Neuronal stem cell (in vitro differentiated cells): ENCODE measurements at regions not wholly inside any gene's neighbourhood (a gene's known extent, or its start where the extent isn't known, plus 50 kb on each side); places are given as distances from the start of the nearest gene placed in this dataset.

Source experiments
- DNase-seq: peaks from one replicate; pipeline ENCODE4 v3.0.0-alpha.2; 2013; ENCODE audit warnings: low spot score
- H2AFZ ChIP-seq: one replicate; pipeline ENCODE4 v1.6.1; 2013; ENCODE audit warnings: mild to moderate bottlenecking, low read length, inconsistent platforms
- H2AK5ac ChIP-seq: 2 replicates; pipeline ENCODE4 v1.6.1; 2013; ENCODE audit warnings: low read depth, mild to moderate bottlenecking, inconsistent platforms, low read length, moderate library complexity, mixed read lengths
- H2BK120ac ChIP-seq: 2 replicates; pipeline ENCODE4 v1.6.1; 2013; ENCODE audit warnings: low read depth, mild to moderate bottlenecking, inconsistent platforms, low read length, moderate library complexity, mixed read lengths
- H2BK12ac ChIP-seq: one replicate; pipeline ENCODE4 v1.6.1; 2013; ENCODE audit warnings: low read length, inconsistent platforms
- H2BK15ac ChIP-seq: 2 replicates; pipeline ENCODE4 v1.6.1; 2013; ENCODE audit warnings: mild to moderate bottlenecking, low read length, inconsistent platforms, mixed read lengths
- H2BK5ac ChIP-seq: one replicate; pipeline ENCODE4 v1.6.1; 2013; ENCODE audit warnings: inconsistent platforms, mild to moderate bottlenecking, low read length, moderate library complexity
- H3K14ac ChIP-seq: one replicate; pipeline ENCODE4 v1.6.1; 2013; ENCODE audit warnings: low read length, inconsistent platforms
- H3K18ac ChIP-seq: 2 replicates; pipeline ENCODE4 v1.6.1; 2013; ENCODE audit warnings: low read length, inconsistent platforms
- H3K23ac ChIP-seq: 2 replicates; pipeline ENCODE4 v1.6.1; 2013; ENCODE audit warnings: low read depth, mild to moderate bottlenecking, mixed read lengths, low read length, inconsistent platforms; ENCODE audit not compliant: poor library complexity
- H3K27ac ChIP-seq: replicated peaks from 3 replicates; pipeline ENCODE4 v1.5.1; 2013; ENCODE audit warnings: low read length, inconsistent platforms
- H3K27me3 ChIP-seq, 3 experiments: 2 replicates each; pipeline ENCODE4 v1.6.1; 2013; ENCODE audit warnings: low read length in 3 of 3, mild to moderate bottlenecking in 2 of 3, inconsistent platforms in 1 of 3, low read depth in 1 of 3, mixed read lengths in 1 of 3, moderate library complexity in 1 of 3; ENCODE audit not compliant: control insufficient read depth in 3 of 3, insufficient read depth in 3 of 3
- H3K36me3 ChIP-seq, 2 donors: replicated peaks in 1 of 2; 2 replicates each; pipeline ENCODE4 v1.6.1; 2013; ENCODE audit warnings: low read length in 2 of 2; ENCODE audit not compliant: control insufficient read depth in 2 of 2, insufficient read depth in 2 of 2
- H3K4ac ChIP-seq: 2 replicates; pipeline ENCODE4 v1.6.1; 2013; ENCODE audit warnings: inconsistent platforms, mild to moderate bottlenecking, low read length, moderate library complexity
- H3K4me1 ChIP-seq, 2 donors: 1 replicate in 1 of 2; 2 replicates in 1 of 2; pipeline ENCODE4 v1.6.1; 2013; ENCODE audit warnings: low read length in 2 of 2, low read depth in 1 of 2; ENCODE audit not compliant: control insufficient read depth in 2 of 2, insufficient read depth in 1 of 2
- H3K4me2 ChIP-seq: one replicate; pipeline ENCODE4 v1.6.1; 2013; ENCODE audit warnings: mild to moderate bottlenecking, low read length, inconsistent platforms; ENCODE audit not compliant: insufficient read depth, poor library complexity, severe bottlenecking
- H3K4me3 ChIP-seq, 2 donors: 2 replicates each; pipeline ENCODE4 v1.5.1; 2013; ENCODE audit warnings: low read length in 2 of 2, mild to moderate bottlenecking in 2 of 2, inconsistent platforms in 1 of 2, moderate library complexity in 1 of 2
- H3K79me1 ChIP-seq: one replicate; pipeline ENCODE4 v1.6.1; 2013; ENCODE audit warnings: low read depth, mild to moderate bottlenecking, inconsistent platforms, low read length, moderate library complexity
- H3K9ac ChIP-seq: one replicate; pipeline ENCODE4 v1.6.1; 2013; ENCODE audit warnings: mild to moderate bottlenecking, low read depth, low read length, inconsistent platforms; ENCODE audit not compliant: poor library complexity
- H3K9me3 ChIP-seq, 2 donors: replicated peaks in 1 of 2; 2 replicates each; pipeline versions ENCODE3 to v1.6.1; 2013; ENCODE audit warnings: low read length in 2 of 2, mild to moderate bottlenecking in 2 of 2, inconsistent platforms in 1 of 2, low read depth in 1 of 2, mixed read lengths in 1 of 2, moderate library complexity in 1 of 2; ENCODE audit not compliant: control insufficient read depth in 2 of 2, insufficient read depth in 1 of 2
- H4K8ac ChIP-seq: one replicate; pipeline ENCODE4 v1.6.1; 2013; ENCODE audit warnings: low read depth, mild to moderate bottlenecking, inconsistent platforms, low read length, moderate library complexity
- H4K91ac ChIP-seq: one replicate; pipeline ENCODE4 v1.6.1; 2013; ENCODE audit warnings: low read length, low read depth, mild to moderate bottlenecking, inconsistent platforms; ENCODE audit not compliant: poor library complexity
- WGBS, 2 donors: extraction: QIAGEN DNeasy Blood & Tissue Kit; methylation state at CpG; one replicate each; pipeline ENCODE4 v1.1.7; 2013; ENCODE audit warnings: missing lambda C conversion rate in 2 of 2, mixed read lengths in 1 of 2; ENCODE audit not compliant: insufficient read length in 2 of 2, insufficient replicate concordance in 1 of 2; ENCODE audit errors: extremely low coverage in 2 of 2; 5-methylcytosine and 5-hydroxymethylcytosine counted together

GRCh38 chr1:30618335-30618747, 105.0 kb downstream of the MATN1 start:
- Histone ChIP-seq H3K79me1 (no peaks in the 10 kb centered on the region), H3K9me3 (peaks cover 2 to 4% of the 10 kb centered on the region in 2 donors), H4K8ac (no peak overlapping the region), H2BK12ac (no peak overlapping the region), H2AK5ac (no peak overlapping the region), H3K4me3 (no peak overlapping the region), H3K23ac (no peak overlapping the region), H3K4ac (no peak overlapping the region), H3K27me3 (no peaks in the 10 kb centered on the region), H4K91ac (no peak overlapping the region), H2BK120ac (no peak overlapping the region), H2AFZ (no peak overlapping the region), H3K18ac (no peak overlapping the region), H2BK5ac (no peak overlapping the region), H3K14ac (no peak overlapping the region), H3K36me3 (no peaks in the 10 kb centered on the region), H3K4me1 (peaks cover 0 to 2% of the 10 kb centered on the region in 2 donors), H3K9ac (no peak overlapping the region), H2BK15ac (no peak overlapping the region), H3K27ac (no peak overlapping the region), H3K4me2 (no peak overlapping the region)
- DNase-seq: no peak
- WGBS, 2 donors: no CpG with 5 or more reads among the region's 6 CpGs

GRCh38 chr1:30616759-30617158, 106.6 kb downstream of the MATN1 start:
- H2BK15ac ChIP-seq: no peak overlapping the region

GRCh38 chr1:30615816-30616590, 107.4 kb downstream of the MATN1 start:
- Histone ChIP-seq H2BK15ac (no peak overlapping the region), H3K4ac (no peak overlapping the region), H2BK120ac (no peak overlapping the region), H3K18ac (no peak overlapping the region), H2BK5ac (no peak overlapping the region), H2AK5ac (no peak overlapping the region), H2BK12ac (no peak overlapping the region), H3K27ac (no peak overlapping the region), H3K27me3 (no peaks in the 10 kb centered on the region), H3K36me3 (no peaks in the 10 kb centered on the region), H3K23ac (no peak overlapping the region), H3K9ac (no peak overlapping the region), H4K8ac (no peak overlapping the region), H4K91ac (no peak overlapping the region), H2AFZ (no peak overlapping the region), H3K4me3 (no peak overlapping the region), H3K79me1 (no peaks in the 10 kb centered on the region), H3K4me2 (no peak overlapping the region), H3K14ac (no peak overlapping the region), H3K4me1 (peaks cover 0 to 2% of the 10 kb centered on the region in 2 donors), H3K9me3 (no peaks in the 10 kb centered on the region)
- WGBS, 2 donors: no CpG with 5 or more reads among the region's 8 CpGs
- no peak for DNase-seq

More at GRCh38 chr1:30616759-30617158, 106.6 kb downstream of the MATN1 start:
- Histone ChIP-seq H3K23ac (no peak overlapping the region), H3K9me3 (no peaks in the 10 kb centered on the region), H3K14ac (no peak overlapping the region), H3K9ac (no peak overlapping the region), H4K91ac (no peak overlapping the region), H3K18ac (no peak overlapping the region), H3K36me3 (no peaks in the 10 kb centered on the region), H3K79me1 (no peaks in the 10 kb centered on the region), H3K27ac (no peak overlapping the region), H3K4ac (no peak overlapping the region), H3K27me3 (no peaks in the 10 kb centered on the region), H2AK5ac (no peak overlapping the region), H2BK12ac (no peak overlapping the region), H3K4me1 (peaks cover 0 to 2% of the 10 kb centered on the region in 2 donors), H3K4me2 (no peak overlapping the region), H4K8ac (no peak overlapping the region), H2BK120ac (no peak overlapping the region), H2AFZ (no peak overlapping the region), H2BK5ac (no peak overlapping the region), H3K4me3 (no peak overlapping the region)
- WGBS, 2 donors: no CpG with 5 or more reads among the region's 7 CpGs
- no peak for DNase-seq

- Histone ChIP-seq H3K23ac (no peak overlapping the region), H3K79me1 (no peaks in the 10 kb centered on the region), H3K9ac (no peak overlapping the region), H3K36me3 (no peaks in the 10 kb centered on the region), H2BK120ac (no peak overlapping the region), H3K18ac (no peak overlapping the region), H3K4ac (no peak overlapping the region), H2BK5ac (no peak overlapping the region), H2AFZ (no peak overlapping the region), H3K4me1 (peaks cover 0 to 2% of the 10 kb centered on the region in 2 donors), H2AK5ac (no peak overlapping the region), H3K27me3 (no peaks in the 10 kb centered on the region), H4K8ac (no peak overlapping the region), H4K91ac (no peak overlapping the region), H2BK15ac (no peak overlapping the region), H3K27ac (no peak overlapping the region), H2BK12ac (no peak overlapping the region), H3K9me3 (no peaks in the 10 kb centered on the region), H3K4me3 (no peak overlapping the region), H3K4me2 (no peak overlapping the region), H3K14ac (no peak overlapping the region)
- no CpG with 5 or more reads among the region's 3 CpGs for WGBS, 2 donors
- no peak for DNase-seq
Measured at GRCh38 chr1:30615076-30615795, 108.1 kb downstream of the MATN1 start.
